PC-9 (cell line): ENCODE measurements at regions not wholly inside any gene's neighbourhood (a gene's known extent, or its start where the extent isn't known, plus 50 kb on each side); places are given as distances from the start of the nearest gene placed in this dataset.

Experiments used
- EZH2 ChIP-seq: fragments of 200-600 bp; sonication (generic); IDR thresholded peaks from 2 replicates; pipeline ENCODE4 v1.8.0; 2017; ENCODE audit warnings: antibody characterized with exemption, low read depth
- TF ChIP-seq, protein P1 (sequence below): fragments of 200-600 bp; sonication (generic); conservative IDR thresholded peaks from 2 replicates; pipeline ENCODE4 v1.6.1; 2017; ENCODE audit warnings: mixed run types, antibody characterized with exemption, mild to moderate bottlenecking, moderate library complexity

GRCh38 chr4:96293806-96294205, 453.9 kb downstream of the PDHA2 start:
- TF ChIP-seq, protein P1, sequence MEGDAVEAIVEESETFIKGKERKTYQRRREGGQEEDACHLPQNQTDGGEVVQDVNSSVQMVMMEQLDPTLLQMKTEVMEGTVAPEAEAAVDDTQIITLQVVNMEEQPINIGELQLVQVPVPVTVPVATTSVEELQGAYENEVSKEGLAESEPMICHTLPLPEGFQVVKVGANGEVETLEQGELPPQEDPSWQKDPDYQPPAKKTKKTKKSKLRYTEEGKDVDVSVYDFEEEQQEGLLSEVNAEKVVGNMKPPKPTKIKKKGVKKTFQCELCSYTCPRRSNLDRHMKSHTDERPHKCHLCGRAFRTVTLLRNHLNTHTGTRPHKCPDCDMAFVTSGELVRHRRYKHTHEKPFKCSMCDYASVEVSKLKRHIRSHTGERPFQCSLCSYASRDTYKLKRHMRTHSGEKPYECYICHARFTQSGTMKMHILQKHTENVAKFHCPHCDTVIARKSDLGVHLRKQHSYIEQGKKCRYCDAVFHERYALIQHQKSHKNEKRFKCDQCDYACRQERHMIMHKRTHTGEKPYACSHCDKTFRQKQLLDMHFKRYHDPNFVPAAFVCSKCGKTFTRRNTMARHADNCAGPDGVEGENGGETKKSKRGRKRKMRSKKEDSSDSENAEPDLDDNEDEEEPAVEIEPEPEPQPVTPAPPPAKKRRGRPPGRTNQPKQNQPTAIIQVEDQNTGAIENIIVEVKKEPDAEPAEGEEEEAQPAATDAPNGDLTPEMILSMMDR: no peak
- TF ChIP-seq EZH2: no peak
